GM21529 (cell line): ENCODE measurements at regions not wholly inside any gene's neighbourhood (a gene's known extent, or its start where the extent isn't known, plus 50 kb on each side); places are given as distances from the start of the nearest gene placed in this dataset.
A peak's percentile ranks its signal among the peaks of the same experiment; 100 is the strongest.

ENCODE experiments used
- ATAC-seq: cut with Tn5 transposase; IDR thresholded peaks from one replicate; pipeline ENCODE4 v1.9.1; 2021; ENCODE audit not compliant: unreplicated experiment

DNA sequence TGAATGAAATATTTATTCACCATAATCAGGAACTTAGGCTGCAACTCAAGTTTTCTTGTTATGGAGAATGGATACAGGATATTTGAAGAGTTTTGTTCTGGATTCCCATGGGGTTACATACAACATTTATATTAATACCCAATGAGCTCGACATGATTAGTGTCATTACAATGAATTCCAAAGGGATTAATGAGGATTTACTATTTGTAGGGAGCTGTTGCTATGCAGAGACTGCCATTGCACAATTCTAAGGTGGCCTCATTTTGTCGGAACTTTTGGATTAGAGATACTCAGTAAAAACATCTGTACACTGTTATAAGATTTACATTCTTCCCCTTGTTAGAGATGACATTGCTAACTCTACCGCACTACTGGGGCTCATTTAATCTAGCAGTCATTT is 586.8 kb upstream of the MAP3K7 start:
- ATAC-seq = no peak

- ATAC-seq = no peak
Measured at GRCh38 chr6:91173186-91173585, 586.3 kb upstream of the MAP3K7 start.

GRCh38 chr6:91171754-91172462 is 585.0 kb upstream of the MAP3K7 start:
- no peak for ATAC-seq

DNA sequence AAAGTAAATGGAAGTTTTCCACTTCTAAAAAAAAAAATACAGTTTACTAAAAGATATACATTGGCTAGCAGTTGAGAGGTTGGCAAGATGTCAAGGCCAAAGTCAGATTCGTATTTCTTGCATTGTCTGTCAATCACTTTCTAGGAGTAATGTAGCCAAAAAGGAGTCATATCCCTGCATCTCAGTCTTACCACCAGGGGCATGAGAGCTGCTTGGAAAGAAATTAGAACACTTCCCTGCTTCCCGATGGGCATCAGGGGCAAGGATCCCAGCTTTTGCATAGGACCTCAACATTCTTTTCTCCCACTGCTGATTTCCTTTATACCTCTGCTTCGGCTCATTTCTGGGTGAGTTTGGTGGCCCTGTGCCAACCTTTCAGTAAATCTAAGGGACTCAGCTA is 581.0 kb upstream of the MAP3K7 start:
- ATAC-seq = no peak

DNA sequence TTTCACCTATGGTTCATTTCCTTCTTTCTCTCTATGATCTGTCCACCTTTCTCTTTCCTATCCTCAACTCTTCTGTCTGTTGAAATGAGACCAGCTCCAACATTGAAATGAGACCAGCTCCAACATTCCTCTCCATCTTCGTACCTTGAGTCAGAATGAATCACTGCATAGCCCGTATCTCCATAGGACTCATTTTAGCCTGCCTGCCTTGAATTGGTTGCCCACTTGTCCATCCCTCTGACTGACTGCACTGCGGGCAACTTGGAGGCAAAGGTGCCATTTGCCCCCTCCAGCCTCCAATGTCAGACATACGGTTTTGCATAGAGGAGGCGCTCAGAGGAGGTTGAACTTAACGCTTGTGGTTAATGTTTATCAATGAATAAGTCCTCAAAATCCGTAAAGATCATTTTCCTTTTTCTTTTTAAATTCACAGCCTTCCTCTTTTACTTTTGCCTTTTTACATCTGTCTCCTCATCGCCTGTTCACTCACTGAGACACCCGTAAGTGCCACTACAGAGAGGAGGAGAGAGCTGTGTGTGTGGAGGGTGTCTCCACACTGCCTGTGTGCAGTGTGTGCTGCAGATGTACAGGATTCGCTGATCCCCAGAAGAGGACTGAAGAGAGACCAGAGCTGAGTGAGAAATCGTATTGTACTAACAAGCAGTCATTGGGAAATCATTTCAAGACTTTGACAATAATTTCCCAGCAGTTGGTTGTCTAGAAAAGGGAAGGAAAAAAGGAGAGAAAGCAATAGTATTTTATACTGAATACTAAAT is 579.6 kb upstream of the MAP3K7 start:
- ATAC-seq = no peak

- ATAC-seq = no peak
Measured at GRCh38 chr6:91164105-91164504, 577.2 kb upstream of the MAP3K7 start.

DNA sequence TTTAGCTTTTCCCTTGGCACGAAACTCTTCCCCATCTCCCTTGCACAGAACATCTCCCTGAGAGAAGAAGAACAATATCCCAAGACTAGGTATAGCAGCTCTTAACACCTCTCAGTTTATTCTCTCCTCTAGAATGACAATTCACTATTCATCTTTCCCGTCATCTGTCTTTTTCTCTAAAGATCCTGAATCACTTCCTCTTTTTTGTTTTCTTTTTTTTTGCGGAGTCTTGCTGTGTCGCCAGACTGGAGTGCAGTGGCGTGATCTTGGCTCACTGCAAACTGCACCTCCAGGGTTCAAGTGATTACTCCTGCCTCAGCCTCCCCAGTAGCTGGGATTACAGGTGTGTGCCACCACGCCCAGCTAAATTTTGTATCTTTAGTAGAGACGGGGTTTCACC is 574.4 kb upstream of the MAP3K7 start:
- no peak for ATAC-seq

- peak; percentile 65 for ATAC-seq
Measured at GRCh38 chr6:91155129-91155785, 568.4 kb upstream of the MAP3K7 start.

DNA sequence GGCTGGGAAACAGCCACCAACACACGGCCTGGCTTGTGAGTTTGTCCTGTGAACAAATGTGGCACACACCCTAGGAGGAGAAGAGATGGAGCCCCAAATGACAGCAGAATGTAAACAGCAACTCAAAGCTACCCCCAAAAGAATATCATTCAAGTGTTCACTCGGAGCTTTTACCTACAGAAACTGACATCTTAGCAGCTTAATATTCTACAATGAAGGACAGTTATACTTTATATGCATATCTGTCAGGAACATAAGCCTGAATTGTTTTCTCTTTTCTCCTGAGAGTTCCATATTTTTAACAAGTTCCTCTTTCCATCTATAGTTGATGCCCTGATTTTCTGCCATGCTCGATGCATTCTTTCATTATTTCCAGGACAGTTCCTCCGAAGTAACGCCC is 566.0 kb upstream of the MAP3K7 start:
- no peak for ATAC-seq

DNA sequence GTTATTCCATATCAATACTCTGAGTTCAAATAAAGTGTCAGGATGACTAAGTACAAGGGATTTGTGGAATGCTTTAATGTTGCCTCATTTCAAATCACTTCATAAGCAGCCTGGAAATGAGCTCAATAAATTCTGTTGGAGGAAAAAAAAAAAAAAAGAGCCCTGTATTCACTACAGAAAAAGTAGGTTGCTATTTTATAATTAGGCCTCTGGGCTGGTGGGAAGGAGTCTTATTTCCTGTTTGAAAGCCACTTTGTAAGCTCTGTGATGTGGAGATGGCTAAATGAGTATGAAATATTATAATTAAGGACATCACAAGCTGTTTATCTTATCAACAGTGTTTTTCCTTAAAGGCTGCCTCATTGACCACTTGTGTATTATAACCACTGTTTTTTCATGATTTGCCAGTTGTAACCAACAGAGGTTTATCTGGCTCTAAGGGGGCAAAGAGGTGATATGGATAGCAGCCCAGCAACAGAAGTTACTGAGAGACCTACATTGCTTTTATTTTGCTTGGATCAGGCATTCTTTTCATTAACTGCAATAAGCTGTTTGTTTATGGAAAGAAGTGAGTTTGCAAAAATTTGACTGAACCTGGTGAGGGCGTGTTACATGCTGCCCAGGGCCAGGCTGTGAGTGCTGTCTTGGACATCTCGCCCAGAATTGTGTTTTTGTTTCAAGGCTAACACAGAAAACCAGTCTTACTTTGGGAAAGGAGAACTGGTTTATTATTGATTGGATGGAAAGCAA is 563.3 kb upstream of the MAP3K7 start:
- no peak for ATAC-seq

DNA sequence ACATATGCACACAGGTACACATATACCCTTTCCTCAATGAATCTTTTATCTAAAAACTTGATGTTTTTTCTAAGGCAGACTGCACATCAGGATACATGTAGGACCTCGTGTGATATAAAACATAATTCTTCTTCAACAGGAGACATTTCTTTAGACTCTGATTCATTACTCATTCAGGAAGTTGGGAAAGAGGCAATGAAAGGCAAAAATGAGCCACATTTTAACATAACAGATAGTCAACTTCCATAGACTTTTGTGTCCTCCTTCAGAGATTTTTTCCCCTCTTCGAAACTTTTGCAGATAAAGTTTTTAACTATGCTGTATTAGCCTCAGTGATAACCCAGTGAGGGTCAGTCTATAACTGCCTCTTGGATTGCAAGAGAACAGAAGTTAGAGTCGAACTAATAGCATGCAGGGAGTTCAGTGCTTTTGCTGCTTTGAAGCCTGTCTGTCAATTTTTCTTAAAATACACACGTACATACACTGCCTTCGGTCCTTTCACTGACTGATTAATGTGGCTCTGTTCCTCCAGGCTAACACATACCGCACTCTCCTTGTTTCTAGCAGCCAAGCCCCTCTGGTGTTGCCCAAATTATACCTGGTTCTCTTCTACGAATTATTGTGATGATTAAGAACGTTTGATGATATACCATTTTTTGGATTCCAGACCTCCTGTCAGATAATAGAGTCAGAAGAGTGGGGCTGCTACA is 562.5 kb upstream of the MAP3K7 start:
- ATAC-seq = no peak

- no peak for ATAC-seq
Measured at GRCh38 chr6:91144126-91144525, 557.3 kb upstream of the MAP3K7 start.

GRCh38 chr6:91142154-91142553 is 555.3 kb upstream of the MAP3K7 start:
- no peak for ATAC-seq

DNA sequence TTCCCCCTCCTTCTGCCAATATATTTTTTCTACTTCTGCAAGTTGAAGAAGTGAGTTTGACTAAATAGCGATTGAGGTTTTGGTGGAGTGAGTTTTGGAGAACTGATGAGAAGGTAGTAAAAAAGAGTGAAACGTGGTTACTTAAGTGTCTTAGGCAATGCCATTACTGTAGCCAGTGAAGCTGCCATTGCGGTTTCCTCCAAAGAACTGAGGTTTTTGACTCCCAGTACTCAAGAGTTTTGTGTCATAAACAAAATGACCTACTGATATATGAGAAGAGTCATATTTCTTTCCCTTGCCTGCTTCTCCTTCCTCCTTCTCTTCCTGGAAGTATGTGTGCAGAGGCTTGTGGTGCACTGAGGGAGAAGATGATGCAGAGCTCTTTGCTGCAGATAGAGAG is 554.5 kb upstream of the MAP3K7 start:
- no peak for ATAC-seq

- ATAC-seq = no peak
Measured at GRCh38 chr6:91140449-91140848, 553.6 kb upstream of the MAP3K7 start.

DNA sequence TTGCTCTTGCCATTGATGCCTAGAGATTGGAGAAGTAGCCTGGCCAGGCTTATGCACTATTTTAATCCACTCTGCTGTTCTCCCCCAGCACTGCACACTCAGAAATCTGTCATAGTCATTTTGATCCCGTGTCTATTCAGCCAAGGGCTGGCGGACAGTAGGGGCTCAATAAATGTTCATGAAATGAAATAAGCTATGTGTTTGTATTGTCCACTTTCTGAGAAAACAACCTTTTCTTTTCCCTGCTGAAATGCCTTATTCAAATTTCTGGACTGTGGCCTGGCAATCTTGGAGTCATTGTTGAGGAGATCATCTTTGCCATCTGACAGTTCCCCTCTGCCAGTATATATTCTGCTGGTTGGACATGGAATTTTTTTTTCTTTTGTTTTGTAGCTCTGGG is 550.4 kb upstream of the MAP3K7 start:
- ATAC-seq = no peak

DNA sequence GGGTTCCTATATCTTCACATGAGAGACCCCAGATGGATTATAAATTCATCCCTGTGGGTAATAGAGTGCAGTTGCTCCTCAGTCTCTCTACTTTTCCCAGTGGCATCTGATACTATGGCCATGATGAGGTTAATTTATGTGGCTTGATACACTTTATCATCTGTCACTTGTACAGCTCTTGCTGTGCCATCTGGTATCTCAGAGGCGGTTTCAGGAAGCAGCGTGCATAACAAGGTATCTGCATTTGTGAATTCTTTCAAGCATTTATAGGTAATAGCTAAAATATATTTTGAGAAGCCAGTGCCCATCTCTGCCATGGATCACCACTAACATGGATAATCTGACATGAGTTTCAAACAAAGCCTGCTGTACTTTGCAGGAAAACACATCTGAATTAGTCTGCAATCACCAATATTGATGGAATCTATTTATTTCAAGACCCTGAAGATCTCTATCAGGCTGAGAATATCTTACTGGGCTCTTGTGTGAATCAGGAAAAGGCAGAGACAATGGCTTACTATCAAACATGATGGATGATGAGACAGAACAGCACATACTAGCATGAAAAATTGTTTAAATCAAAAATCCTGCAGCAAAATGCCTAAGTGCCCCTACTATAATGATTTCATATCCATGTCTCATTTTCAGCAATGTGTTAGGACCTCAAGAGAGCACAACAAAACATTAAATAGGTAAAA is 548.7 kb upstream of the MAP3K7 start:
- no peak for ATAC-seq

DNA sequence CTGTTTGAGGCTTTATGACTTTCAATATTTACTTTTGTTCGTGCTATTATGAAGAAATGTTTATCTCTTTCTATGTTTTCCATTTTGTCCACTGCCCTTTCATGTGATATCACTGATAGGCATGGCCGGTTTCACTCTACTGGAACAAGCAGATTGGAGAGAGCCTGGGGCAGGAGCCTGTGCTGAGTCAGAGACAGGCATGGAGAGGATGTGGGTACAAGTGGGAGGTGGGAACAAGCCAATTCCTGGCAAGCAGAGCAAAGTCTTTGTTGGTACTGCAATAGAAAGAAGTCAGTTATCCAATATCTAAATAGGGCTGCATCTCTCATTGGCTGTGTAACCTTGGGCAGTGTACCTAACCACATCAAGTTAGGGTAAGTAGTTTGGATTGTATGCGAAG is 545.6 kb upstream of the MAP3K7 start:
- no peak for ATAC-seq

DNA sequence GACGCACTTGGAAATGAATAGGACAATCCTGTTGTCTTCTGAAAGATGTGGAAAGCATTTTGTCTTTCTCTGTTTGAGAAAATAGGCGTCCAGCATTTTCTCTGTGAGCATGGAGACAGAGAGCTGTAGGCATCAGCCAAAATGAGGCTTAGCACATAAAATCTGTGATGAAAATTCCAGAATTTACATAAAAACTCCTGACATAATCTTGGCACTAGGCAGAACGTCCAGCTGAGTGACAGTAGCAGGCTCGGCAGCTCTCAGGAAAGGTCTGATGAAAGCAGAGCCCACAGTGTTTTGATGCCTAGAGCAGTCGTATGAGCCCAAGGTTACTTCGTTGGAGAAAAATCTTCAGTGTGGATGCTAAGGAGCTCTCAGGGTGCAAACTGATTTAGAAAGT is 543.3 kb upstream of the MAP3K7 start:
- ATAC-seq = no peak

DNA sequence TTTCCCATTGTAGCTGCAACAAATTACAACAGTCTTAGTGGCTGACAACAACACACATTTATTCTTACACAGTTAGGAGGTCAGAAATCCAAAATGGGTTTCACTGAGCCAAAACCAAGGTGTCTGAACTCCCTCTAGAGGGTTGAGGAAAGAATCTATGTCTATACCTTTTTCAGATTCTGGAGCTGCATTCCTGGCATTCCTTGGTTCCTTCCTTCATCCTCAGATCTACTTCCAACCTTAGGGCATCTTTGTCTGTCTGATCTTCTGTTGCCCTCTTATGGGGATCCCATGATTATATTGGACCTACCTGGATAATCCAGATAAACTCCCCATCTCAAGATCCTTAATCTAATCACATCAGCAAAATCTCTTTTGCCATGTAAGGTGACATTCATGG is 540.9 kb upstream of the MAP3K7 start:
- no peak for ATAC-seq
